Panc1 (cell line): ENCODE measurements at regions not wholly inside any gene's neighbourhood (a gene's known extent, or its start where the extent isn't known, plus 50 kb on each side); places are given as distances from the start of the nearest gene placed in this dataset.

Experiments
- ATAC-seq: fragments of 200-7000 bp; cut with Tn5 transposase; 2 replicates; pipeline ENCODE4 v1.9.1; 2020; ENCODE audit warnings: mild to moderate bottlenecking, moderate library complexity
- BruUV-seq: library from RNA; stranded (reverse); fragments of 400-500 nt; replicated peaks from 2 replicates; lab custom pipeline; 2021; lab: Mats Ljungman, UMichigan
- CTCF ChIA-PET: fragments of 300-600 bp; sonication (Branson Sonifier 250); formaldehyde crosslinking; loops from one replicate; lab custom pipeline; 2022; ENCODE audit warnings: antibody characterized with exemption; lab: Charles Lee
- POLR2A ChIA-PET: fragments of 300-600 bp; sonication (Branson Sonifier 250); formaldehyde crosslinking; loops from one replicate; lab custom pipeline; 2022; ENCODE audit warnings: antibody characterized with exemption; lab: Charles Lee
- DNase-seq: peaks from one replicate; pipeline ENCODE4 v3.0.0-alpha.2; 2010; ENCODE audit warnings: low read depth, low spot score
- H3K27ac ChIP-seq: 2 replicates; pipeline ENCODE4 v1.5.1; 2011; ENCODE audit warnings: mild to moderate bottlenecking, low read length, inconsistent platforms
- H3K27me3 ChIP-seq: fragments of 200-500 bp; sonication (Bioruptor generic); 2 replicates; pipeline ENCODE4 v1.6.0; 2014; ENCODE audit warnings: low read length, inconsistent platforms; ENCODE audit not compliant: control insufficient read depth, insufficient read depth
- H3K36me3 ChIP-seq: fragments of 200-500 bp; sonication (Bioruptor generic); 2 replicates; pipeline ENCODE4 v1.5.1; 2014; ENCODE audit warnings: inconsistent platforms, mild to moderate bottlenecking, low read length, moderate library complexity; ENCODE audit not compliant: control insufficient read depth, insufficient read depth
- H3K4me1 ChIP-seq: 2 replicates; pipeline ENCODE4 v1.5.1; 2011; ENCODE audit warnings: inconsistent platforms, mild to moderate bottlenecking, low read length, moderate library complexity; ENCODE audit not compliant: control insufficient read depth, insufficient read depth
- H3K4me3 ChIP-seq, 2 experiments: 2 replicates each; pipeline ENCODE4 v1.5.1; 2011 to 2012; ENCODE audit warnings: low read depth in 2 of 2, low read length in 2 of 2, mild to moderate bottlenecking in 2 of 2, inconsistent platforms in 1 of 2, moderate library complexity in 1 of 2
- H3K9me3 ChIP-seq: fragments of 200-500 bp; sonication (Bioruptor generic); 2 replicates; pipeline ENCODE4 v1.5.1; 2014; ENCODE audit warnings: low read depth, mild to moderate bottlenecking, inconsistent platforms, low read length, moderate library complexity; ENCODE audit not compliant: control insufficient read depth, insufficient read depth
- CTCF ChIP-seq: fragments of 450-650 bp; IDR thresholded peaks from 2 replicates; pipeline ENCODE4 v1.5.1; 2017; ENCODE audit warnings: mild to moderate bottlenecking
- POLR2AphosphoS5 ChIP-seq: IDR thresholded peaks from 2 replicates; pipeline ENCODE4 v1.6.1; 2012; ENCODE audit warnings: mild to moderate bottlenecking, low read depth, low read length, moderate library complexity
- SIN3A ChIP-seq: IDR thresholded peaks from 2 replicates; pipeline ENCODE4 v1.6.1; 2012; ENCODE audit warnings: low read depth, mild to moderate bottlenecking, low read length, moderate library complexity, borderline replicate concordance; ENCODE audit not compliant: insufficient read depth
- TCF7L2 ChIP-seq: IDR thresholded peaks from 2 replicates; pipeline ENCODE4 v1.6.1; 2011; ENCODE audit warnings: mild to moderate bottlenecking, low read depth, low read length, inconsistent platforms
- in situ Hi-C: cut with HindIII; loops from 2 replicates; pipeline ENCODE4 v1.10.0; 2016; ENCODE audit warnings: low sequenced_read_pairs, low pct_unique_long_range_greater_than_20kb
- intact Hi-C: fragments of 100-400 bp; cut with micrococcal nuclease; formaldehyde crosslinking; loops from one replicate; pipeline ENCODE4 v1.10.0; 2022; ENCODE audit not compliant: unreplicated experiment
- TF ChIP-seq, protein P1 (sequence below), 2 experiments: IDR thresholded peaks; 2 replicates each; pipeline ENCODE4 v1.6.1; 2011 to 2012; ENCODE audit warnings: low read depth in 2 of 2, control low read depth in 1 of 2, low read length in 1 of 2, mild to moderate bottlenecking in 1 of 2, moderate library complexity in 1 of 2; ENCODE audit not compliant: insufficient read depth in 1 of 2

DNA sequence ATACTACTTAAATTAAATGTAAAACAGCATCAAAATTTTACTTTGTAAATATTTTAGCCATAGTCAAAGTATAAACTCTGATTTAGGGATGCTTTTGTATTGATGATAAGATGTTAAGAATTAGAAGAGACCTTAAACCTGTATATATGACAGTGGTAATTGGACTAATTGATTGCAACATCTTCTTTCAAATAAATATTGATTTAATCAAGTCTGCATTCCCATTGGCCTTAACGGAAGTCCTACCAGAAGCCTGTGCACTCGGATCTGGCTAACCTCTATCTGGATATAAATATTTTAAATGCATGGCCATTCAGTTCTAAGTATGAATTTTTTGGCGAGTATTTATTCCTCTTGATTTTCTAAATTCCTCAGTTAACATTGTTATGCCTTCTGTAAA, 856.1 kb downstream of the USP25 start:
- intact Hi-C loops (no loop called here), in situ Hi-C loops (no loop called here)
- BruUV-seq: no TSS peak
- Histone ChIP-seq H3K27me3 (no peaks in the 10 kb centered on the region), H3K9me3 (no peaks in the 10 kb centered on the region), H3K4me3 (no peak overlapping the region), H3K36me3 (no peaks in the 10 kb centered on the region), H3K27ac (no peak overlapping the region), H3K4me1 (peaks cover 5% of the 10 kb centered on the region; the same call in 1 of the 2 replicates)
- no peak for TF ChIP-seq SIN3A
- TF ChIP-seq, protein P1, sequence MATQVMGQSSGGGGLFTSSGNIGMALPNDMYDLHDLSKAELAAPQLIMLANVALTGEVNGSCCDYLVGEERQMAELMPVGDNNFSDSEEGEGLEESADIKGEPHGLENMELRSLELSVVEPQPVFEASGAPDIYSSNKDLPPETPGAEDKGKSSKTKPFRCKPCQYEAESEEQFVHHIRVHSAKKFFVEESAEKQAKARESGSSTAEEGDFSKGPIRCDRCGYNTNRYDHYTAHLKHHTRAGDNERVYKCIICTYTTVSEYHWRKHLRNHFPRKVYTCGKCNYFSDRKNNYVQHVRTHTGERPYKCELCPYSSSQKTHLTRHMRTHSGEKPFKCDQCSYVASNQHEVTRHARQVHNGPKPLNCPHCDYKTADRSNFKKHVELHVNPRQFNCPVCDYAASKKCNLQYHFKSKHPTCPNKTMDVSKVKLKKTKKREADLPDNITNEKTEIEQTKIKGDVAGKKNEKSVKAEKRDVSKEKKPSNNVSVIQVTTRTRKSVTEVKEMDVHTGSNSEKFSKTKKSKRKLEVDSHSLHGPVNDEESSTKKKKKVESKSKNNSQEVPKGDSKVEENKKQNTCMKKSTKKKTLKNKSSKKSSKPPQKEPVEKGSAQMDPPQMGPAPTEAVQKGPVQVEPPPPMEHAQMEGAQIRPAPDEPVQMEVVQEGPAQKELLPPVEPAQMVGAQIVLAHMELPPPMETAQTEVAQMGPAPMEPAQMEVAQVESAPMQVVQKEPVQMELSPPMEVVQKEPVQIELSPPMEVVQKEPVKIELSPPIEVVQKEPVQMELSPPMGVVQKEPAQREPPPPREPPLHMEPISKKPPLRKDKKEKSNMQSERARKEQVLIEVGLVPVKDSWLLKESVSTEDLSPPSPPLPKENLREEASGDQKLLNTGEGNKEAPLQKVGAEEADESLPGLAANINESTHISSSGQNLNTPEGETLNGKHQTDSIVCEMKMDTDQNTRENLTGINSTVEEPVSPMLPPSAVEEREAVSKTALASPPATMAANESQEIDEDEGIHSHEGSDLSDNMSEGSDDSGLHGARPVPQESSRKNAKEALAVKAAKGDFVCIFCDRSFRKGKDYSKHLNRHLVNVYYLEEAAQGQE (IDR thresholded peaks at IDR 0.05; ENCODE audit: insufficient read depth in 1 of 2, low read depth in 2 of 2, low read length in 1 of 2): no peak
- TF ChIP-seq CTCF: no peak
- no peak for DNase-seq
- ATAC-seq: no peak
- ChIA-PET POLR2A (no interaction called here), CTCF (no interaction called here)

DNA sequence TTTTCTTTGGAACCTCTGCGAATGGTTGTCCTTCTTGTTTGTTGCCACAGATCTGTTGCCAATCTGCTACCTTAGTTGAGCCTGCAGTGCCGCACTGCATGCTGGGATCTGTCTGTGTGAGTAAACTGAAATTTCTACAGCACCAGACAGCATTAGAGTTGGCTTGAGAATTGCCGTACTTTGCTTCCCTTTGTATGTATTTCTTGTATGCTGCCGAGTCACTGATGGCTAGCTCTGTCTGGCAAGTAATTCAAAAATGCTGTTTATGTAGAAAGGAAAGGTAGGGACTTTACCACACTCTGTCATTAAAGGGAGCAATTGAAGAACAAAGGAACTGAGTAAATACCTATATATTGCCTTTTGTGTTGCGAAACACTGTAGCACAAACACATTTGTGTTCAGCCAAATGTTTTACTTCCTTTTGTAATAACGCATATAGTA, 857.4 kb downstream of the USP25 start:
- CTCF ChIA-PET: interaction anchor here (0.6 kb wide), 1 partner anchor 348 kb away, joined by 3 read pairs; no protein-coding TSS in a partner anchor
- in situ Hi-C loops: no loop called here
- intact Hi-C loops: no loop called here
- no peak for ATAC-seq
- Histone ChIP-seq H3K4me3 (peak overlapping the region; percentile 5 to 14; a peak in 2 of 4 replicates), H3K36me3 (no peaks in the 10 kb centered on the region), H3K27me3 (no peaks in the 10 kb centered on the region), H3K4me1 (peaks cover 5% of the 10 kb centered on the region; the same call in 1 of the 2 replicates), H3K27ac (no peak overlapping the region), H3K9me3 (no peaks in the 10 kb centered on the region)
- TF ChIP-seq TCF7L2: no peak
- TF ChIP-seq POLR2AphosphoS5: no peak
- TF ChIP-seq CTCF: no peak
- no peak for TF ChIP-seq SIN3A
- POLR2A ChIA-PET: no interaction called here
- BruUV-seq: no TSS peak
- peak; percentile 20 for DNase-seq
